ENCODE measurements at regions not wholly inside any gene's neighbourhood (a gene's known extent, or its start where the extent isn't known, plus 50 kb on each side); places are given as distances from the start of the nearest gene placed in this dataset.

- no peak overlapping the region for H3K4me3 ChIP-seq (ENCODE audit: low read length in 2 of 2)
- Mint-ChIP-seq H3K4me1 (peaks cover 0 to 2% (median 1%) of the 10 kb centered on the region in 4 donors), H3K9me3 (no peaks in the 10 kb centered on the region), H3K27ac (no peak overlapping the region), H3K27me3 (peaks cover 2 to 3% of the 10 kb centered on the region in 2 donors), H3K36me3 (no peaks in the 10 kb centered on the region), H3K4me3 (no peak overlapping the region)
- H3K27ac ChIP-seq (ENCODE audit: low read depth, low read length), result no peak overlapping the region
- no peaks in the 10 kb centered on the region for H3K36me3 ChIP-seq (ENCODE audit: insufficient read depth, low read length)
- intact Hi-C loops (cut with micrococcal nuclease), result no loop called here
- H3K9me3 ChIP-seq (ENCODE audit: control insufficient read depth in 1 of 2, low read length in 2 of 2), result no peaks in the 10 kb centered on the region
- ChIA-PET POLR2A (ENCODE audit: partially characterized antibody) (no interaction called here), CTCF (ENCODE audit: partially characterized antibody) (no interaction called here)
- H3K27me3 ChIP-seq (ENCODE audit: insufficient read depth, low read length), result peaks cover 4% of the 10 kb centered on the region
- no peaks in the 10 kb centered on the region for H3K4me1 ChIP-seq (ENCODE audit: insufficient read depth, low read length)
- no peak for DNase-seq
These were observed 78.3 kb upstream of the TMEM72 start for GRCh38 chr10:44832595-44833390.

- Mint-ChIP-seq H3K27ac (no peak overlapping the region), H3K4me1 (peaks cover 0 to 2% (median 1%) of the 10 kb centered on the region in 4 donors), H3K4me3 (no peak overlapping the region), H3K9me3 (no peaks in the 10 kb centered on the region), H3K27me3 (peaks cover 4 to 5% of the 10 kb centered on the region in 2 donors), H3K36me3 (no peaks in the 10 kb centered on the region)
- CTCF ChIA-PET (ENCODE audit: partially characterized antibody), result no interaction called here
- Histone ChIP-seq H3K9me3 (ENCODE audit: control insufficient read depth in 1 of 2, low read length in 2 of 2) (no peaks in the 10 kb centered on the region), H3K4me1 (ENCODE audit: insufficient read depth, low read length) (no peaks in the 10 kb centered on the region), H3K27me3 (ENCODE audit: insufficient read depth, low read length) (peaks cover 4% of the 10 kb centered on the region), H3K36me3 (ENCODE audit: insufficient read depth, low read length) (no peaks in the 10 kb centered on the region), H3K27ac (ENCODE audit: low read depth, low read length) (no peak overlapping the region), H3K4me3 (ENCODE audit: low read length in 2 of 2) (no peak overlapping the region)
- intact Hi-C loops (cut with micrococcal nuclease), result no loop called here
- DNase-seq, result no peak
- POLR2A ChIA-PET (ENCODE audit: partially characterized antibody), result no interaction called here
These were observed 77.0 kb upstream of the TMEM72 start for GRCh38 chr10:44834131-44834530.

GRCh38 chr10:44835300-44835699, 75.8 kb upstream of the TMEM72 start:
- H3K27me3 Mint-ChIP-seq, result peaks cover 5 to 8% of the 10 kb centered on the region in 2 donors
- no peak overlapping the region for H3K4me3 Mint-ChIP-seq
- intact Hi-C loops (cut with micrococcal nuclease), result no loop called here
- no peaks in the 10 kb centered on the region for H3K9me3 ChIP-seq (ENCODE audit: control insufficient read depth in 1 of 2, low read length in 2 of 2)
- no peak for DNase-seq
- H3K36me3 Mint-ChIP-seq, result no peaks in the 10 kb centered on the region
- no peaks in the 10 kb centered on the region for H3K9me3 Mint-ChIP-seq
- H3K27ac Mint-ChIP-seq, result no peak overlapping the region
- peaks cover 2% of the 10 kb centered on the region for H3K27me3 ChIP-seq (ENCODE audit: insufficient read depth, low read length)
- H3K4me3 ChIP-seq (ENCODE audit: low read length in 2 of 2), result no peak overlapping the region
- peaks cover 0 to 2% (median 1%) of the 10 kb centered on the region in 4 donors for H3K4me1 Mint-ChIP-seq
- ChIA-PET CTCF (ENCODE audit: partially characterized antibody) (no interaction called here), POLR2A (ENCODE audit: partially characterized antibody) (no interaction called here)
- H3K4me1 ChIP-seq (ENCODE audit: insufficient read depth, low read length), result no peaks in the 10 kb centered on the region
- H3K36me3 ChIP-seq (ENCODE audit: insufficient read depth, low read length), result no peaks in the 10 kb centered on the region
- H3K27ac ChIP-seq (ENCODE audit: low read depth, low read length), result no peak overlapping the region

GRCh38 chr10:44843484-44843883, 67.7 kb upstream of the TMEM72 start:
- Histone ChIP-seq H3K9me3 (ENCODE audit: control insufficient read depth in 1 of 2, low read length in 2 of 2) (no peaks in the 10 kb centered on the region), H3K36me3 (ENCODE audit: insufficient read depth, low read length) (no peaks in the 10 kb centered on the region), H3K4me3 (ENCODE audit: low read length in 2 of 2) (no peak overlapping the region), H3K27ac (ENCODE audit: low read depth, low read length) (no peak overlapping the region), H3K4me1 (ENCODE audit: insufficient read depth, low read length) (no peaks in the 10 kb centered on the region), H3K27me3 (ENCODE audit: insufficient read depth, low read length) (no peaks in the 10 kb centered on the region)
- no peaks in the 10 kb centered on the region for H3K36me3 Mint-ChIP-seq
- H3K27me3 Mint-ChIP-seq, result peaks cover 12 to 19% of the 10 kb centered on the region in 2 donors
- ChIA-PET POLR2A (ENCODE audit: partially characterized antibody) (no interaction called here), CTCF (ENCODE audit: partially characterized antibody) (no interaction called here)
- H3K4me3 Mint-ChIP-seq, result no peak overlapping the region
- no peaks in the 10 kb centered on the region for H3K9me3 Mint-ChIP-seq
- intact Hi-C loops (cut with micrococcal nuclease), result no loop called here
- H3K4me1 Mint-ChIP-seq, result no peaks in the 10 kb centered on the region
- no peak for DNase-seq
- H3K27ac Mint-ChIP-seq, result no peak overlapping the region

- intact Hi-C loops (cut with micrococcal nuclease), result no loop called here
- CTCF ChIA-PET (ENCODE audit: partially characterized antibody), result interaction anchor here (2.1 kb wide), 1 partner anchor 13 kb away, joined by 6 read pairs; no protein-coding TSS in a partner anchor
- H3K4me3 ChIP-seq (ENCODE audit: low read length in 2 of 2), result no peak overlapping the region
- no peaks in the 10 kb centered on the region for H3K36me3 ChIP-seq (ENCODE audit: insufficient read depth, low read length)
- Mint-ChIP-seq H3K9me3 (no peaks in the 10 kb centered on the region), H3K4me1 (no peaks in the 10 kb centered on the region), H3K4me3 (no peak overlapping the region), H3K27me3 (peaks cover 9 to 11% of the 10 kb centered on the region in 2 donors), H3K27ac (no peak overlapping the region), H3K36me3 (no peaks in the 10 kb centered on the region)
- H3K4me1 ChIP-seq (ENCODE audit: insufficient read depth, low read length), result no peaks in the 10 kb centered on the region
- POLR2A ChIA-PET (ENCODE audit: partially characterized antibody), result no interaction called here
- H3K9me3 ChIP-seq (ENCODE audit: control insufficient read depth in 1 of 2, low read length in 2 of 2), result no peaks in the 10 kb centered on the region
- no peak overlapping the region for H3K27ac ChIP-seq (ENCODE audit: low read depth, low read length)
- no peak for DNase-seq
- H3K27me3 ChIP-seq (ENCODE audit: insufficient read depth, low read length), result no peaks in the 10 kb centered on the region
These were observed 65.6 kb upstream of the TMEM72 start for GRCh38 chr10:44845361-44846175.

GRCh38 chr10:44847110-44847509, 64.0 kb upstream of the TMEM72 start:
- no peaks in the 10 kb centered on the region for H3K4me1 Mint-ChIP-seq
- Histone ChIP-seq H3K4me3 (ENCODE audit: low read length in 2 of 2) (no peak overlapping the region), H3K4me1 (ENCODE audit: insufficient read depth, low read length) (no peaks in the 10 kb centered on the region), H3K27me3 (ENCODE audit: insufficient read depth, low read length) (no peaks in the 10 kb centered on the region), H3K9me3 (ENCODE audit: control insufficient read depth in 1 of 2, low read length in 2 of 2) (no peaks in the 10 kb centered on the region), H3K36me3 (ENCODE audit: insufficient read depth, low read length) (no peaks in the 10 kb centered on the region), H3K27ac (ENCODE audit: low read depth, low read length) (no peak overlapping the region)
- intact Hi-C loops (cut with micrococcal nuclease), result no loop called here
- no peaks in the 10 kb centered on the region for H3K9me3 Mint-ChIP-seq
- H3K36me3 Mint-ChIP-seq, result no peaks in the 10 kb centered on the region
- no peak overlapping the region for H3K4me3 Mint-ChIP-seq
- no peak overlapping the region for H3K27ac Mint-ChIP-seq
- DNase-seq, result no peak
- peaks cover 3 to 5% of the 10 kb centered on the region in 2 donors for H3K27me3 Mint-ChIP-seq
- POLR2A ChIA-PET (ENCODE audit: partially characterized antibody), result no interaction called here
- CTCF ChIA-PET (ENCODE audit: partially characterized antibody), result interaction anchor here (2.4 kb wide), 2 partner anchors 12 to 17 kb away, joined by 11 to 24 read pairs; no protein-coding TSS in a partner anchor

- ChIA-PET CTCF (ENCODE audit: partially characterized antibody) (interaction anchor here (2.4 kb wide), 2 partner anchors 11 to 16 kb away, joined by 11 to 24 read pairs; no protein-coding TSS in a partner anchor), POLR2A (ENCODE audit: partially characterized antibody) (no interaction called here)
- H3K4me3 Mint-ChIP-seq, result no peak overlapping the region
- no peak overlapping the region for H3K27ac ChIP-seq (ENCODE audit: low read depth, low read length)
- no peaks in the 10 kb centered on the region for H3K4me1 ChIP-seq (ENCODE audit: insufficient read depth, low read length)
- peaks cover 3 to 5% of the 10 kb centered on the region in 2 donors for H3K27me3 Mint-ChIP-seq
- H3K9me3 Mint-ChIP-seq, result no peaks in the 10 kb centered on the region
- H3K36me3 ChIP-seq (ENCODE audit: insufficient read depth, low read length), result no peaks in the 10 kb centered on the region
- H3K27me3 ChIP-seq (ENCODE audit: insufficient read depth, low read length), result no peaks in the 10 kb centered on the region
- intact Hi-C loops (cut with micrococcal nuclease), result no loop called here
- no peaks in the 10 kb centered on the region for H3K9me3 ChIP-seq (ENCODE audit: control insufficient read depth in 1 of 2, low read length in 2 of 2)
- H3K4me1 Mint-ChIP-seq, result no peaks in the 10 kb centered on the region
- no peak for DNase-seq
- H3K4me3 ChIP-seq (ENCODE audit: low read length in 2 of 2), result no peak overlapping the region
- no peaks in the 10 kb centered on the region for H3K36me3 Mint-ChIP-seq
- no peak overlapping the region for H3K27ac Mint-ChIP-seq
These were observed 62.9 kb upstream of the TMEM72 start for GRCh38 chr10:44848211-44848610.

Measured in CD4-positive, alpha-beta memory T cell (primary cell).